HepG2 (cell line): ENCODE measurements at regions not wholly inside any gene's neighbourhood (a gene's known extent, or its start where the extent isn't known, plus 50 kb on each side); places are given as distances from the start of the nearest gene placed in this dataset.

Experiments used
- ATAC-seq: fragments of 200-7000 bp; cut with Tn5 transposase; 3 replicates; pipeline ENCODE4 v1.9.1; 2020; ENCODE audit warnings: mild to moderate bottlenecking, moderate library complexity
- BruUV-seq: library from RNA; stranded (reverse); fragments of 400-500 nt; replicated peaks from 2 replicates; lab custom pipeline; 2021; lab: Mats Ljungman, UMichigan
- CTCF ChIA-PET: fragments of 300-600 bp; formaldehyde crosslinking; extraction: SDS; loops from one replicate; lab custom pipeline; 2021; ENCODE audit warnings: low total read pairs, inconsistent platforms, low intra/inter-chr PET ratio; lab: Yijun Ruan, JAX
- POLR2A ChIA-PET: fragments of 350-600 bp; sonication (Branson Sonifier 250); formaldehyde crosslinking; loops from one replicate; lab custom pipeline; 2020; ENCODE audit warnings: antibody characterized with exemption, inconsistent platforms; lab: Yijun Ruan, JAX
- DNase-seq: peaks from one replicate; pipeline ENCODE4 v3.0.0-alpha.2; 2015; ENCODE audit warnings: low spot score
- FAIRE-seq: peaks from 3 replicates; lab custom pipeline; 2011; peaks lifted over from hg19 to GRCh38; lab: Jason Lieb, UNC
- H2AFZ ChIP-seq: one replicate; pipeline ENCODE4 v1.6.1; 2011; ENCODE audit warnings: low read length, inconsistent platforms
- H3K27ac ChIP-seq: fragments of 300-600 bp; 3 replicates; pipeline ENCODE4 v1.8.0; 2011; ENCODE audit warnings: mixed run types, mild to moderate bottlenecking, mixed read lengths, low read length, inconsistent platforms; ENCODE audit not compliant: insufficient read depth; ENCODE audit errors: extremely low read length
- H3K27me3 ChIP-seq, 2 experiments: fragments of 200-600 bp in 1 of 2; 2 replicates in 1 of 2; 3 replicates in 1 of 2; pipeline versions ENCODE4 v1.6.0 to v1.8.0; 2011; ENCODE audit warnings: low read length in 2 of 2, mild to moderate bottlenecking in 2 of 2, moderate library complexity in 2 of 2, inconsistent platforms in 1 of 2; ENCODE audit not compliant: insufficient read depth in 2 of 2, control insufficient read depth in 1 of 2
- H3K36me3 ChIP-seq, 2 experiments: fragments of 200-600 bp in 1 of 2; replicated peaks in 1 of 2; 2 replicates in 1 of 2; 3 replicates in 1 of 2; pipeline versions ENCODE4 v1.5.1 to v1.8.0; 2011; ENCODE audit warnings: low read length in 2 of 2, inconsistent platforms in 1 of 2; ENCODE audit not compliant: insufficient read depth in 2 of 2, control insufficient read depth in 1 of 2
- H3K4me1 ChIP-seq: 2 replicates; pipeline ENCODE4 v1.5.1; 2012; ENCODE audit warnings: low read length, inconsistent platforms; ENCODE audit not compliant: insufficient read depth
- H3K4me2 ChIP-seq: 2 replicates; pipeline ENCODE4 v1.6.0; 2011; ENCODE audit warnings: low read depth, low read length, inconsistent platforms
- H3K4me3 ChIP-seq, 3 experiments: fragments of 200-600 bp in 1 of 3; sonication (generic), shearing (Covaris generic) in 1 of 3; replicated peaks in 1 of 3; 2 replicates each; pipeline ENCODE4 v1.5.1; 2011 to 2016; ENCODE audit warnings: low read length in 3 of 3, inconsistent platforms in 2 of 3, low read depth in 2 of 3, mild to moderate bottlenecking in 2 of 3, control low read depth in 1 of 3, mixed read lengths in 1 of 3; ENCODE audit not compliant: insufficient read depth in 1 of 3
- H3K79me2 ChIP-seq: one replicate; pipeline ENCODE4 v1.6.1; 2011; ENCODE audit warnings: low read length, inconsistent platforms; ENCODE audit not compliant: insufficient read depth
- H3K9ac ChIP-seq: 2 replicates; pipeline ENCODE4 v1.6.0; 2011; ENCODE audit warnings: mild to moderate bottlenecking, low read depth, low read length, inconsistent platforms; ENCODE audit not compliant: insufficient read depth
- H3K9me3 ChIP-seq: 2 replicates; pipeline ENCODE4 v1.5.1; 2012; ENCODE audit warnings: mild to moderate bottlenecking, low read length
- H4K20me1 ChIP-seq: 2 replicates; pipeline ENCODE4 v1.6.0; 2011; ENCODE audit warnings: inconsistent platforms, mild to moderate bottlenecking, low read length, moderate library complexity; ENCODE audit not compliant: insufficient read depth
- CHD4 ChIP-seq: fragments of 200-600 bp; sonication (generic); IDR thresholded peaks from 2 replicates; pipeline ENCODE4 v1.7.0; 2017; ENCODE audit warnings: mild to moderate bottlenecking, low read length, borderline replicate concordance
- DNMT1 ChIP-seq: sonication (generic); formaldehyde crosslinking; IDR thresholded peaks from 2 replicates; pipeline ENCODE4 v1.5.1; 2020; ENCODE audit warnings: mild to moderate bottlenecking, missing genetic modification reagents
- GTF2F1 ChIP-seq: fragments of 150-350 bp; IDR thresholded peaks from 2 replicates; pipeline ENCODE4 v1.6.1; 2014; ENCODE audit warnings: low read length
- JDP2 ChIP-seq: sonication (generic); formaldehyde crosslinking; IDR thresholded peaks from 2 replicates; pipeline ENCODE4 v1.8.1; 2022; ENCODE audit warnings: missing genetic modification reagents, borderline replicate concordance
- MATR3 ChIP-seq: sonication (generic); formaldehyde crosslinking; IDR thresholded peaks from 2 replicates; pipeline ENCODE4 v1.4.0; 2020; ENCODE audit warnings: missing genetic modification reagents
- PCBP2 ChIP-seq: fragments of 200-400 bp; formaldehyde crosslinking; optimal IDR thresholded peaks from 2 replicates; pipeline ENCODE3; 2018; ENCODE audit warnings: low read length, low read depth; ENCODE audit not compliant: poor library complexity, severe bottlenecking
- PHF20 ChIP-seq: sonication (generic); formaldehyde crosslinking; IDR thresholded peaks from 2 replicates; pipeline ENCODE4 v1.5.0; 2020; ENCODE audit warnings: mild to moderate bottlenecking, missing genetic modification reagents
- TAF15 ChIP-seq: fragments of 200-400 bp; formaldehyde crosslinking; IDR thresholded peaks from one replicate; pipeline ENCODE4 v1.6.1; 2018; ENCODE audit warnings: mild to moderate bottlenecking, low read depth, low read length; ENCODE audit not compliant: poor library complexity, severe bottlenecking
- ZFP82 ChIP-seq: sonication (generic); formaldehyde crosslinking; IDR thresholded peaks from 2 replicates; pipeline ENCODE4 v1.5.1; 2020; ENCODE audit warnings: mild to moderate bottlenecking, missing genetic modification reagents, borderline replicate concordance
- ZNF138 ChIP-seq: sonication (generic); formaldehyde crosslinking; IDR thresholded peaks from 2 replicates; pipeline ENCODE4 v1.5.0; 2020; ENCODE audit warnings: mild to moderate bottlenecking, low read depth, missing genetic modification reagents
- ZNF777 ChIP-seq: sonication (generic); formaldehyde crosslinking; IDR thresholded peaks from 2 replicates; pipeline ENCODE4 v1.4.0; 2020; ENCODE audit warnings: missing genetic modification reagents
- ZSCAN20 ChIP-seq: sonication (generic); formaldehyde crosslinking; IDR thresholded peaks from 2 replicates; pipeline ENCODE4 v1.4.0; 2020; ENCODE audit warnings: missing genetic modification reagents, mild to moderate bottlenecking, borderline replicate concordance
- WGBS: methylation state at CpG from one replicate; pipeline ENCODE4 v1.1.6; 2017; ENCODE audit warnings: low lambda C conversion rate; 5-methylcytosine and 5-hydroxymethylcytosine counted together
- in situ Hi-C: cut with HindIII; loops from 2 replicates; pipeline ENCODE4 v1.10.0; 2017; ENCODE audit warnings: low pct_unique_long_range_greater_than_20kb; ENCODE audit not compliant: extremely low pct_ligation_motif_present
- intact Hi-C: fragments of 100-400 bp; cut with micrococcal nuclease; formaldehyde crosslinking; loops from one replicate; pipeline ENCODE4 v1.10.0; 2022; ENCODE audit not compliant: unreplicated experiment
- TF ChIP-seq, protein P1 (sequence below): sonication (generic); formaldehyde crosslinking; IDR thresholded peaks from 2 replicates; pipeline ENCODE4 v1.4.0; 2020; ENCODE audit warnings: mild to moderate bottlenecking, low read depth, missing genetic modification reagents
- TF ChIP-seq, protein P2 (sequence below): sonication (generic); formaldehyde crosslinking; IDR thresholded peaks from 2 replicates; pipeline ENCODE4 v1.5.0; 2020; ENCODE audit warnings: mild to moderate bottlenecking, missing genetic modification reagents, borderline replicate concordance
- TF ChIP-seq, protein P3 (sequence below), 2 experiments: IDR thresholded peaks; 2 replicates each; pipeline ENCODE4 v1.6.1; 2011 to 2012; ENCODE audit warnings: low read length in 2 of 2, borderline replicate concordance in 1 of 2, low read depth in 1 of 2, mild to moderate bottlenecking in 1 of 2, moderate library complexity in 1 of 2

DNA sequence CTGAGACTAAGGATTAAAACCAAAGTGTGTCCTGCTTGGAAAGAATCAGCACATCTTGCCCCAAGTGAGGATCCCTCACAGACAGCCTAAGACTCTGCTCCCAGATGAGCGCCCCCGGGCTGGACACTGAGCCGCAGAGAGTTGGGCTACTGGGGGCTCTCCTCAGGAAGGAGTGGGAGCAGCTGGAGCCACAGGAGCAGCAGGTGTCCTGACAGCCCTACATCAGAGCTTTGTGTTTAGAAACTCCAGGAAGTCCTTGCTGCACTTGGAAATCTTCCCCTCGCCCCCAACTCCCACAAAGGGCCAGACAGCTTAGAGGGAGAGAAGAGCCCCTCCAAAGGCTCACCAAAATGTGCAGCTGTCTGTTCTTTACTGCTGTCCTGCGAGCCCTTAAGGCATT is 172.2 kb downstream of the HERPUD2 start:
- WGBS = 0% methylated on average over 4 of the region's 5 CpGs
- no peak overlapping the region for H3K4me3 ChIP-seq
- H4K20me1 ChIP-seq = no peaks in the 10 kb centered on the region
- ATAC-seq (no peak), DNase-seq (no peak), FAIRE-seq (no peak)
- no peak for TF ChIP-seq DNMT1 (CRISPR knock-in tag)
- no peak for TF ChIP-seq ZNF138 (CRISPR knock-in tag)
- no peak for TF ChIP-seq ZSCAN20 (CRISPR knock-in tag)
- no peak for TF ChIP-seq PCBP2
- TF ChIP-seq CHD4 = no peak
- TF ChIP-seq, protein P1, sequence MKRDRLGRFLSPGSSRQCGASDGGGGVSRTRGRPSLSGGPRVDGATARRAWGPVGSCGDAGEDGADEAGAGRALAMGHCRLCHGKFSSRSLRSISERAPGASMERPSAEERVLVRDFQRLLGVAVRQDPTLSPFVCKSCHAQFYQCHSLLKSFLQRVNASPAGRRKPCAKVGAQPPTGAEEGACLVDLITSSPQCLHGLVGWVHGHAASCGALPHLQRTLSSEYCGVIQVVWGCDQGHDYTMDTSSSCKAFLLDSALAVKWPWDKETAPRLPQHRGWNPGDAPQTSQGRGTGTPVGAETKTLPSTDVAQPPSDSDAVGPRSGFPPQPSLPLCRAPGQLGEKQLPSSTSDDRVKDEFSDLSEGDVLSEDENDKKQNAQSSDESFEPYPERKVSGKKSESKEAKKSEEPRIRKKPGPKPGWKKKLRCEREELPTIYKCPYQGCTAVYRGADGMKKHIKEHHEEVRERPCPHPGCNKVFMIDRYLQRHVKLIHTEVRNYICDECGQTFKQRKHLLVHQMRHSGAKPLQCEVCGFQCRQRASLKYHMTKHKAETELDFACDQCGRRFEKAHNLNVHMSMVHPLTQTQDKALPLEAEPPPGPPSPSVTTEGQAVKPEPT (CRISPR knock-in tag) = no peak
- no peak for TF ChIP-seq GTF2F1
- TF ChIP-seq ZNF777 (CRISPR knock-in tag) = no peak
- no peak for TF ChIP-seq JDP2
- TF ChIP-seq TAF15 = no peak
- TF ChIP-seq, protein P2, sequence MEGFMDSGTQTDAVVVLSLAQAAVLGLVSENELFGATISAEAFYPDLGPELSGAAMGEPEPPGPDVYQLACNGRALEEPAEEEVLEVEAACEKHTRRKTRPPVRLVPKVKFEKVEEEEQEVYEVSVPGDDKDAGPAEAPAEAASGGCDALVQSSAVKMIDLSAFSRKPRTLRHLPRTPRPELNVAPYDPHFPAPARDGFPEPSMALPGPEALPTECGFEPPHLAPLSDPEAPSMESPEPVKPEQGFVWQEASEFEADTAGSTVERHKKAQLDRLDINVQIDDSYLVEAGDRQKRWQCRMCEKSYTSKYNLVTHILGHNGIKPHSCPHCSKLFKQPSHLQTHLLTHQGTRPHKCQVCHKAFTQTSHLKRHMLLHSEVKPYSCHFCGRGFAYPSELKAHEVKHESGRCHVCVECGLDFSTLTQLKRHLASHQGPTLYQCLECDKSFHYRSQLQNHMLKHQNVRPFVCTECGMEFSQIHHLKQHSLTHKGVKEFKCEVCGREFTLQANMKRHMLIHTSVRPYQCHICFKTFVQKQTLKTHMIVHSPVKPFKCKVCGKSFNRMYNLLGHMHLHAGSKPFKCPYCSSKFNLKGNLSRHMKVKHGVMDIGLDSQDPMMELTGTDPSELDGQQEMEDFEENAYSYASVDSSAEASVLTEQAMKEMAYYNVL (CRISPR knock-in tag) = no peak
- no peak for TF ChIP-seq ZFP82 (CRISPR knock-in tag)
- no peak for TF ChIP-seq PHF20 (CRISPR knock-in tag)
- TF ChIP-seq MATR3 (CRISPR knock-in tag) = no peak
- TF ChIP-seq, protein P3, sequence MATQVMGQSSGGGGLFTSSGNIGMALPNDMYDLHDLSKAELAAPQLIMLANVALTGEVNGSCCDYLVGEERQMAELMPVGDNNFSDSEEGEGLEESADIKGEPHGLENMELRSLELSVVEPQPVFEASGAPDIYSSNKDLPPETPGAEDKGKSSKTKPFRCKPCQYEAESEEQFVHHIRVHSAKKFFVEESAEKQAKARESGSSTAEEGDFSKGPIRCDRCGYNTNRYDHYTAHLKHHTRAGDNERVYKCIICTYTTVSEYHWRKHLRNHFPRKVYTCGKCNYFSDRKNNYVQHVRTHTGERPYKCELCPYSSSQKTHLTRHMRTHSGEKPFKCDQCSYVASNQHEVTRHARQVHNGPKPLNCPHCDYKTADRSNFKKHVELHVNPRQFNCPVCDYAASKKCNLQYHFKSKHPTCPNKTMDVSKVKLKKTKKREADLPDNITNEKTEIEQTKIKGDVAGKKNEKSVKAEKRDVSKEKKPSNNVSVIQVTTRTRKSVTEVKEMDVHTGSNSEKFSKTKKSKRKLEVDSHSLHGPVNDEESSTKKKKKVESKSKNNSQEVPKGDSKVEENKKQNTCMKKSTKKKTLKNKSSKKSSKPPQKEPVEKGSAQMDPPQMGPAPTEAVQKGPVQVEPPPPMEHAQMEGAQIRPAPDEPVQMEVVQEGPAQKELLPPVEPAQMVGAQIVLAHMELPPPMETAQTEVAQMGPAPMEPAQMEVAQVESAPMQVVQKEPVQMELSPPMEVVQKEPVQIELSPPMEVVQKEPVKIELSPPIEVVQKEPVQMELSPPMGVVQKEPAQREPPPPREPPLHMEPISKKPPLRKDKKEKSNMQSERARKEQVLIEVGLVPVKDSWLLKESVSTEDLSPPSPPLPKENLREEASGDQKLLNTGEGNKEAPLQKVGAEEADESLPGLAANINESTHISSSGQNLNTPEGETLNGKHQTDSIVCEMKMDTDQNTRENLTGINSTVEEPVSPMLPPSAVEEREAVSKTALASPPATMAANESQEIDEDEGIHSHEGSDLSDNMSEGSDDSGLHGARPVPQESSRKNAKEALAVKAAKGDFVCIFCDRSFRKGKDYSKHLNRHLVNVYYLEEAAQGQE (IDR thresholded peaks at IDR 0.05; ENCODE audit: borderline replicate concordance in 1 of 2, low read depth in 1 of 2, low read length in 2 of 2) = no peak
- H2AFZ ChIP-seq = no peak overlapping the region
- H3K27ac ChIP-seq = no peak overlapping the region
- in situ Hi-C loops (no loop called here), intact Hi-C loops (no loop called here)
- H3K4me2 ChIP-seq = no peak overlapping the region
- no peaks in the 10 kb centered on the region for H3K9me3 ChIP-seq
- no peaks in the 10 kb centered on the region for H3K4me1 ChIP-seq
- ChIA-PET CTCF (no interaction called here), POLR2A (no interaction called here)
- no peaks in the 10 kb centered on the region for H3K79me2 ChIP-seq
- no peaks in the 10 kb centered on the region; a peak in 1 of 5 replicates for H3K27me3 ChIP-seq
- BruUV-seq = no TSS peak
- H3K9ac ChIP-seq = no peak overlapping the region
- H3K36me3 ChIP-seq = no peaks in the 10 kb centered on the region
